ENCODE measurements at regions not wholly inside any gene's neighbourhood (a gene's known extent, or its start where the extent isn't known, plus 50 kb on each side); places are given as distances from the start of the nearest gene placed in this dataset.

DNA sequence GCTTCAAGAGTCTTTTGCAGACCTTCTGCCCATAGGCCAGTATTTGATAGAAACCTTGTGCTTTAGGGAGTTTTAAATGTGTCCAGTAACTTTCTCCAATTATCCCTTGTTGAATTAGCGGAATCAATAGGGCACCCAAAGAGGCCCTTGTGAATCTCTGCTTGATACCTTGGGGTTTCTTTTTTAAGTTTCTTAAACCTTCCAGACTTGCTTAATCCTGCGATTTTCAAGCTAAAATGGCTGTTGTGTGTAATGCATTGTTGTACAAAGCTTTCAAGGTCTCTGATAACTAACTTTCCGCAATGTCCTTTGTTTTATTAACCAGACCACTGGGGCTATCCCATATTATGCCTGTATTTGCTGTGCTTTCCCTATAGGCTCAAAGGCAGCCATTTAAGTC lies 577.4 kb upstream of the RORB start:
- TF ChIP-seq, protein P1, sequence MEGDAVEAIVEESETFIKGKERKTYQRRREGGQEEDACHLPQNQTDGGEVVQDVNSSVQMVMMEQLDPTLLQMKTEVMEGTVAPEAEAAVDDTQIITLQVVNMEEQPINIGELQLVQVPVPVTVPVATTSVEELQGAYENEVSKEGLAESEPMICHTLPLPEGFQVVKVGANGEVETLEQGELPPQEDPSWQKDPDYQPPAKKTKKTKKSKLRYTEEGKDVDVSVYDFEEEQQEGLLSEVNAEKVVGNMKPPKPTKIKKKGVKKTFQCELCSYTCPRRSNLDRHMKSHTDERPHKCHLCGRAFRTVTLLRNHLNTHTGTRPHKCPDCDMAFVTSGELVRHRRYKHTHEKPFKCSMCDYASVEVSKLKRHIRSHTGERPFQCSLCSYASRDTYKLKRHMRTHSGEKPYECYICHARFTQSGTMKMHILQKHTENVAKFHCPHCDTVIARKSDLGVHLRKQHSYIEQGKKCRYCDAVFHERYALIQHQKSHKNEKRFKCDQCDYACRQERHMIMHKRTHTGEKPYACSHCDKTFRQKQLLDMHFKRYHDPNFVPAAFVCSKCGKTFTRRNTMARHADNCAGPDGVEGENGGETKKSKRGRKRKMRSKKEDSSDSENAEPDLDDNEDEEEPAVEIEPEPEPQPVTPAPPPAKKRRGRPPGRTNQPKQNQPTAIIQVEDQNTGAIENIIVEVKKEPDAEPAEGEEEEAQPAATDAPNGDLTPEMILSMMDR (IDR thresholded peaks at IDR 0.05; ENCODE audit: extremely low read depth in 1 of 2, insufficient read depth in 1 of 2, low read depth in 1 of 2, low read length in 2 of 2) = no peak
- TF ChIP-seq JUN (IDR thresholded peaks at IDR 0.05; ENCODE audit: borderline replicate concordance, insufficient read depth, insufficient read length, low read depth) = no peak
- no peak for TF ChIP-seq FOS (IDR thresholded peaks at IDR 0.05; ENCODE audit: borderline replicate concordance, insufficient read depth, low read length)
- TF ChIP-seq EZH2 (IDR thresholded peaks at IDR 0.05; ENCODE audit: borderline replicate concordance, low read depth, low read length, severe bottlenecking) = no peak
- no peak for TF ChIP-seq POLR2A (IDR thresholded peaks at IDR 0.05; ENCODE audit: low read depth, low read length)
- no peak for TF ChIP-seq POLR2AphosphoS5 (IDR thresholded peaks at IDR 0.05; ENCODE audit: insufficient read depth, low read depth, low read length)
- TF ChIP-seq MYC (IDR thresholded peaks at IDR 0.05; ENCODE audit: low read depth, low read length) = no peak
- TF ChIP-seq, protein P2, sequence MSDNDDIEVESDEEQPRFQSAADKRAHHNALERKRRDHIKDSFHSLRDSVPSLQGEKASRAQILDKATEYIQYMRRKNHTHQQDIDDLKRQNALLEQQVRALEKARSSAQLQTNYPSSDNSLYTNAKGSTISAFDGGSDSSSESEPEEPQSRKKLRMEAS (IDR thresholded peaks at IDR 0.05; ENCODE audit: insufficient read depth, insufficient read length) = no peak

All from endothelial cell of umbilical vein (primary cell).